Endothelial cell (in vitro differentiated cells): ENCODE measurements at regions not wholly inside any gene's neighbourhood (a gene's known extent, or its start where the extent isn't known, plus 50 kb on each side); places are given as distances from the start of the nearest gene placed in this dataset.

Experiments
- DNase-seq: peaks from one replicate; pipeline ENCODE4 v3.0.0; 2021; ENCODE audit warnings: low spot score
- H3K27ac Mint-ChIP-seq: one replicate; pipeline ENCODE4 v1.8.0; 2021; ENCODE audit warnings: mixed read lengths, inconsistent platforms; ENCODE audit not compliant: unreplicated experiment
- H3K27me3 Mint-ChIP-seq: one replicate; pipeline ENCODE4 v1.8.0; 2021; ENCODE audit warnings: mild to moderate bottlenecking, moderate library complexity, mixed read lengths, inconsistent platforms; ENCODE audit not compliant: unreplicated experiment
- H3K36me3 Mint-ChIP-seq: one replicate; pipeline ENCODE4 v1.8.0; 2021; ENCODE audit warnings: mild to moderate bottlenecking, low read depth, mixed read lengths, inconsistent platforms; ENCODE audit not compliant: unreplicated experiment
- H3K4me1 Mint-ChIP-seq: one replicate; pipeline ENCODE4 v1.8.0; 2021; ENCODE audit warnings: mild to moderate bottlenecking, mixed read lengths, inconsistent platforms; ENCODE audit not compliant: unreplicated experiment
- H3K4me3 Mint-ChIP-seq: one replicate; pipeline ENCODE4 v1.8.0; 2021; ENCODE audit warnings: mild to moderate bottlenecking, mixed read lengths, inconsistent platforms; ENCODE audit not compliant: unreplicated experiment
- H3K9me3 Mint-ChIP-seq: one replicate; pipeline ENCODE4 v1.8.0; 2021; ENCODE audit warnings: mixed read lengths, inconsistent platforms; ENCODE audit not compliant: unreplicated experiment
- TF ChIP-seq, protein P1 (sequence below): fragments of 200-600 bp; sonication (generic); IDR thresholded peaks from one replicate; pipeline ENCODE4 v1.5.0; 2021; ENCODE audit warnings: antibody characterized with exemption; ENCODE audit not compliant: unreplicated experiment

DNA sequence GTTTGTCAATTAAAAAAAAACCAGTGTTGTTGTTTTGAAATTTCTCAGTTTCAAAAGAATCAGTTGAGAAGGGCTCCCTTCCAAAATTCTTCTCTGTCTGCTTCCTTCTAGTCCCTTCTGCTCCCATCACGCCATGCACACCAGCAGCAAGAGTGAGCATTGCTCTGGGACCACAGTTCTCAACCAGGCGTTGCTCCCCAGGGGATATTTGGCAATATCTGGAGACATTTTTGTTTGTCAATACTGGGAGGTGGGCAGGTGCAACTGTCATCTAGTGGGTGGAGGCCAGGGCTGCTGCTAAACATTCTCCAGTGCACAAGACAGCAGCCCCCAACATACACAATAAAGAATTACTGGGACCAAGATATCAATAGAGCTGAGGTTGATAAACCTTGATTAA is 74.8 kb upstream of the EGFL6 start:
- DNase-seq = no peak
- no peaks in the 10 kb centered on the region for H3K27me3 Mint-ChIP-seq
- H3K4me1 Mint-ChIP-seq = no peaks in the 10 kb centered on the region
- H3K4me3 Mint-ChIP-seq = no peak overlapping the region
- H3K27ac Mint-ChIP-seq = no peak overlapping the region
- no peaks in the 10 kb centered on the region for H3K9me3 Mint-ChIP-seq
- H3K36me3 Mint-ChIP-seq = no peaks in the 10 kb centered on the region
- TF ChIP-seq, protein P1, sequence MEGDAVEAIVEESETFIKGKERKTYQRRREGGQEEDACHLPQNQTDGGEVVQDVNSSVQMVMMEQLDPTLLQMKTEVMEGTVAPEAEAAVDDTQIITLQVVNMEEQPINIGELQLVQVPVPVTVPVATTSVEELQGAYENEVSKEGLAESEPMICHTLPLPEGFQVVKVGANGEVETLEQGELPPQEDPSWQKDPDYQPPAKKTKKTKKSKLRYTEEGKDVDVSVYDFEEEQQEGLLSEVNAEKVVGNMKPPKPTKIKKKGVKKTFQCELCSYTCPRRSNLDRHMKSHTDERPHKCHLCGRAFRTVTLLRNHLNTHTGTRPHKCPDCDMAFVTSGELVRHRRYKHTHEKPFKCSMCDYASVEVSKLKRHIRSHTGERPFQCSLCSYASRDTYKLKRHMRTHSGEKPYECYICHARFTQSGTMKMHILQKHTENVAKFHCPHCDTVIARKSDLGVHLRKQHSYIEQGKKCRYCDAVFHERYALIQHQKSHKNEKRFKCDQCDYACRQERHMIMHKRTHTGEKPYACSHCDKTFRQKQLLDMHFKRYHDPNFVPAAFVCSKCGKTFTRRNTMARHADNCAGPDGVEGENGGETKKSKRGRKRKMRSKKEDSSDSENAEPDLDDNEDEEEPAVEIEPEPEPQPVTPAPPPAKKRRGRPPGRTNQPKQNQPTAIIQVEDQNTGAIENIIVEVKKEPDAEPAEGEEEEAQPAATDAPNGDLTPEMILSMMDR = no peak

- Mint-ChIP-seq H3K4me1 (no peaks in the 10 kb centered on the region), H3K27ac (no peak overlapping the region), H3K9me3 (no peaks in the 10 kb centered on the region), H3K36me3 (no peaks in the 10 kb centered on the region), H3K4me3 (no peak overlapping the region), H3K27me3 (no peaks in the 10 kb centered on the region)
- DNase-seq = no peak
- TF ChIP-seq, protein P1 = no peak
These were observed 75.7 kb upstream of the EGFL6 start for GRCh38 chrX:13493659-13494058.

DNA sequence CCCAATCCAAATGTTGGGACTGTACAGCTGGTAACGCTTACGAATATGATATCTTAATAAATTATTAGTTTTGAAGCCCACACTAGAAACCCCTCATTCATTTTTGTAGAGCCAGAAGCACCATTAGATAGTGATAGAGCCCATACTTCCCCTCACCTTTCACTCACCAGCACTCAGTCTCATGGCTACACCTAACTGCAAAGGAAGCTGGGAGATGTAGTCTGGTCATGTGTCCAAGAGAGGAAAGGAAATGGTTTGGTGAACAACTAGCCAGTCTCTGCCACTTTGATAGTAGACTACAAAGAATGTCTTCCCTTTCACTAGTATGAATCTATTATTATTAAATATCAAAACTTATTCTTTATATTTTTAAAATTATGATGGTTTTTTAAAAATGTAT is 77.1 kb upstream of the EGFL6 start:
- Mint-ChIP-seq H3K27ac (no peak overlapping the region), H3K4me1 (peaks cover 4% of the 10 kb centered on the region), H3K9me3 (no peaks in the 10 kb centered on the region), H3K4me3 (no peak overlapping the region), H3K36me3 (no peaks in the 10 kb centered on the region), H3K27me3 (no peaks in the 10 kb centered on the region)
- TF ChIP-seq, protein P1 = no peak
- no peak for DNase-seq

- H3K9me3 Mint-ChIP-seq = no peaks in the 10 kb centered on the region
- no peak overlapping the region for H3K27ac Mint-ChIP-seq
- no peak overlapping the region for H3K4me3 Mint-ChIP-seq
- H3K27me3 Mint-ChIP-seq = no peaks in the 10 kb centered on the region
- peaks cover 5% of the 10 kb centered on the region for H3K4me1 Mint-ChIP-seq
- H3K36me3 Mint-ChIP-seq = no peaks in the 10 kb centered on the region
- DNase-seq = no peak
- TF ChIP-seq, protein P1 = no peak
These were observed 78.3 kb upstream of the EGFL6 start for GRCh38 chrX:13491061-13491460.

DNA sequence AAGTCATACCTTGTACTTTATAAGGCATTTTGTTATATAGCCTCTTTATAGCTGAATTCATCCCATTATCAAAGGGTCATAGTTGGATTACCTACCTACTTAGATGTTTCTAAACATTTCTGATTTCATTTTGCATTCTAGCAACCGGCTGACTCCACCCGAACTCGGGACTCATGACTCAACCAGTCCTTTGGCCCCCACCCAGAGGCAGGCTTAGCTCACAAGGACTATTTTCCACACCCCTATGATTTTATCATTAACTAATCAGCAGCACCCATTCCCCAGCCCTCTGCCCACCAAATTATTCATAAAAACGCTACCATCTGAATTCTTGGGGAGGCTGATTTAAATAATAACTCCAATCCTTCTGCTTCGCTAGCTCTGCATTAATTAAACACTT is 79.9 kb upstream of the EGFL6 start:
- Mint-ChIP-seq H3K27ac (no peak overlapping the region), H3K4me1 (peaks cover 5% of the 10 kb centered on the region), H3K36me3 (no peaks in the 10 kb centered on the region), H3K9me3 (no peaks in the 10 kb centered on the region), H3K27me3 (no peaks in the 10 kb centered on the region), H3K4me3 (no peak overlapping the region)
- TF ChIP-seq, protein P1 = no peak
- no peak for DNase-seq
